A673 (cell line): ENCODE measurements at regions not wholly inside any gene's neighbourhood (a gene's known extent, or its start where the extent isn't known, plus 50 kb on each side); places are given as distances from the start of the nearest gene placed in this dataset.

Experiments
- BruUV-seq: library from RNA; stranded (reverse); fragments of 400-500 nt; replicated peaks from 2 replicates; lab custom pipeline; 2021; lab: Mats Ljungman, UMichigan
- CTCF ChIA-PET: fragments of 300-600 bp; sonication (Branson Sonifier 250); formaldehyde crosslinking; loops from one replicate; lab custom pipeline; 2022; ENCODE audit warnings: antibody characterized with exemption; lab: Charles Lee
- POLR2A ChIA-PET: fragments of 300-600 bp; sonication (Branson Sonifier 250); formaldehyde crosslinking; loops from one replicate; lab custom pipeline; 2022; ENCODE audit warnings: antibody characterized with exemption; ENCODE audit not compliant: low non-redundant PET; lab: Charles Lee
- DNase-seq: peaks from one replicate; pipeline ENCODE4 v3.0.0-alpha.2; 2015; ENCODE audit warnings: low spot score
- H3K27ac ChIP-seq: fragments of 200-600 bp; sonication (generic); 2 replicates; pipeline ENCODE4 v1.5.1; 2016; ENCODE audit warnings: mixed run types, low read depth, mild to moderate bottlenecking, mixed read lengths, antibody characterized with exemption, low read length; ENCODE audit not compliant: poor library complexity, severe bottlenecking
- H3K27me3 ChIP-seq: fragments of 200-600 bp; sonication (generic); replicated peaks from 2 replicates; pipeline ENCODE4 v1.6.1; 2017; ENCODE audit warnings: mixed run types, low read depth, mild to moderate bottlenecking, mixed read lengths, antibody characterized with exemption, low read length; ENCODE audit not compliant: insufficient read depth, poor library complexity
- H3K36me3 ChIP-seq: fragments of 200-600 bp; sonication (generic); 2 replicates; pipeline ENCODE4 v1.6.1; 2016; ENCODE audit warnings: mixed run types, mild to moderate bottlenecking, mixed read lengths, antibody characterized with exemption, low read length; ENCODE audit not compliant: insufficient read depth, poor library complexity, severe bottlenecking
- H3K4me1 ChIP-seq: fragments of 200-600 bp; sonication (generic); 2 replicates; pipeline ENCODE4 v1.6.1; 2017; ENCODE audit warnings: mixed run types, mild to moderate bottlenecking, mixed read lengths, antibody characterized with exemption, low read length; ENCODE audit not compliant: insufficient read depth, poor library complexity, severe bottlenecking
- H3K4me3 ChIP-seq: fragments of 200-600 bp; sonication (generic); 2 replicates; pipeline ENCODE4 v1.5.1; 2016; ENCODE audit warnings: low read depth, mixed run types, mild to moderate bottlenecking, mixed read lengths, low read length; ENCODE audit not compliant: poor library complexity, severe bottlenecking
- H3K9me3 ChIP-seq: fragments of 200-600 bp; sonication (generic); 2 replicates; pipeline ENCODE4 v1.6.1; 2016; ENCODE audit warnings: mixed run types, low read depth, mild to moderate bottlenecking, mixed read lengths, antibody characterized with exemption, low read length; ENCODE audit not compliant: poor library complexity, severe bottlenecking
- EZH2 ChIP-seq: fragments of 200-600 bp; sonication (generic); IDR thresholded peaks from 2 replicates; pipeline ENCODE4 v1.6.1; 2017; ENCODE audit warnings: borderline replicate concordance, low read depth, mild to moderate bottlenecking, mixed read lengths, antibody characterized with exemption, low read length; ENCODE audit not compliant: poor library complexity, severe bottlenecking
- intact Hi-C: fragments of 100-400 bp; cut with micrococcal nuclease; formaldehyde crosslinking; loops from one replicate; pipeline ENCODE4 v1.10.0; 2022; ENCODE audit not compliant: unreplicated experiment
- TF ChIP-seq, protein P1 (sequence below): fragments of 300-800, 200-600 bp; sonication (generic); conservative IDR thresholded peaks from 2 replicates; pipeline ENCODE4 v1.5.1; 2017; ENCODE audit warnings: low read depth, mild to moderate bottlenecking, antibody characterized with exemption, low read length, moderate library complexity, mixed read lengths

DNA sequence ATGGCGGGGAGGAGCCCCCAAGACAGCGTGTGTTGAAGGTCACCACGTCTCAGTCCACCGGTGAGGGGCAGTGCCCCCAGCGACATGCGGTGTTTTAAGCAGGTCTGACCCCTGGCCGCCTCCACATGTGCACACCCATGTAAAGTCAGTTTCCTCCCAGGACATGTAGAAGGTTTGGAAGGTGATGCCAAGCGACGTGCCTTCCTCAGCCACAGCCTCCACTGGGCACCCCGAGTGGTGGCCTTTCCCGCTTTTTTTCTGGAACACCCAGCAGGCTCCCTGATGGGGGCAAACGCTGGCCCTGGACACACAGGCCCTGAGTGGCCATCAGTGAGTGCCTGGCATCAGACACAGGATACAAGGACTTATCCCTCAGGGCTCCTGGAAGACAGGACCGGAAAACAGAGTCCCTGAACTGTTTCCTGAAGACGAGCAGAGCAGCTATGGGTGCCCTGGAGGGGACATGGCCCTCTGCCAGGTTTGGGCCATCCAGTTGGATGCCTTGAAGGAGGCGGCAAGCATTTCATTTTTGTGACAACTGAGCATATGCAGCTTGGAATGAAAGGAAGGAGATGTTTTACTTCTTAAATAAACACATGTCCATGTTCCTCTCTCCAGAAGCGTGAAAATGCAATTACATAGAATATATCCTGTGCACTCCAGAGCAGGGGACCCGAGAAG lies 275.8 kb upstream of the IRX2 start:
- Histone ChIP-seq H3K27ac (no peak overlapping the region), H3K4me3 (no peak overlapping the region), H3K9me3 (peaks cover 31% of the 10 kb centered on the region), H3K4me1 (no peaks in the 10 kb centered on the region), H3K27me3 (no peaks in the 10 kb centered on the region), H3K36me3 (no peaks in the 10 kb centered on the region)
- no peak for DNase-seq
- TF ChIP-seq, protein P1, sequence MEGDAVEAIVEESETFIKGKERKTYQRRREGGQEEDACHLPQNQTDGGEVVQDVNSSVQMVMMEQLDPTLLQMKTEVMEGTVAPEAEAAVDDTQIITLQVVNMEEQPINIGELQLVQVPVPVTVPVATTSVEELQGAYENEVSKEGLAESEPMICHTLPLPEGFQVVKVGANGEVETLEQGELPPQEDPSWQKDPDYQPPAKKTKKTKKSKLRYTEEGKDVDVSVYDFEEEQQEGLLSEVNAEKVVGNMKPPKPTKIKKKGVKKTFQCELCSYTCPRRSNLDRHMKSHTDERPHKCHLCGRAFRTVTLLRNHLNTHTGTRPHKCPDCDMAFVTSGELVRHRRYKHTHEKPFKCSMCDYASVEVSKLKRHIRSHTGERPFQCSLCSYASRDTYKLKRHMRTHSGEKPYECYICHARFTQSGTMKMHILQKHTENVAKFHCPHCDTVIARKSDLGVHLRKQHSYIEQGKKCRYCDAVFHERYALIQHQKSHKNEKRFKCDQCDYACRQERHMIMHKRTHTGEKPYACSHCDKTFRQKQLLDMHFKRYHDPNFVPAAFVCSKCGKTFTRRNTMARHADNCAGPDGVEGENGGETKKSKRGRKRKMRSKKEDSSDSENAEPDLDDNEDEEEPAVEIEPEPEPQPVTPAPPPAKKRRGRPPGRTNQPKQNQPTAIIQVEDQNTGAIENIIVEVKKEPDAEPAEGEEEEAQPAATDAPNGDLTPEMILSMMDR = no peak
- TF ChIP-seq EZH2 = no peak
- BruUV-seq = no TSS peak
- CTCF ChIA-PET = no interaction called here
- POLR2A ChIA-PET = no interaction called here
- intact Hi-C loops = no loop called here

DNA sequence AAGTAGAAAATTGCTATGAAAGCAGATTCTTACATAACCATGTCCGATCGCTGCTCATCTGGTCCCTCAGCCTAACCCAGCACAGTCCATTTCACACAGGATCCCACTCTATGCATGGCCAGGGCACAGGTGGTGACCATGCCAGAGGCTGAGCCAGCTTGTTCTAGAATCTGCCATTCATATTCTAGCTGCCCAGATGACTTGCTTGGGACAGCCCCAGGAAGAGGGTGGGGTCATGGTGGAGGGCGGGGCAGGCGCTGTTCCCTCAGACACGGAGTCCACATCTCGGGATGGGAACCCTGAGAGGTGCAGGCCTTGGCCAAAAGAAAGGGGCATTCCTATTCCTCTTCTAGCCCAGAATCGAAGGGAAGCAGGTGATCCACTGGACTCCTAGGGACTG lies 275.2 kb upstream of the IRX2 start:
- no peak for TF ChIP-seq EZH2
- TF ChIP-seq, protein P1 = no peak
- intact Hi-C loops = no loop called here
- CTCF ChIA-PET = no interaction called here
- BruUV-seq = no TSS peak
- Histone ChIP-seq H3K4me3 (no peak overlapping the region), H3K4me1 (no peaks in the 10 kb centered on the region), H3K9me3 (peaks cover 31% of the 10 kb centered on the region), H3K36me3 (no peaks in the 10 kb centered on the region), H3K27ac (no peak overlapping the region), H3K27me3 (no peaks in the 10 kb centered on the region)
- POLR2A ChIA-PET = no interaction called here
- DNase-seq = no peak

DNA sequence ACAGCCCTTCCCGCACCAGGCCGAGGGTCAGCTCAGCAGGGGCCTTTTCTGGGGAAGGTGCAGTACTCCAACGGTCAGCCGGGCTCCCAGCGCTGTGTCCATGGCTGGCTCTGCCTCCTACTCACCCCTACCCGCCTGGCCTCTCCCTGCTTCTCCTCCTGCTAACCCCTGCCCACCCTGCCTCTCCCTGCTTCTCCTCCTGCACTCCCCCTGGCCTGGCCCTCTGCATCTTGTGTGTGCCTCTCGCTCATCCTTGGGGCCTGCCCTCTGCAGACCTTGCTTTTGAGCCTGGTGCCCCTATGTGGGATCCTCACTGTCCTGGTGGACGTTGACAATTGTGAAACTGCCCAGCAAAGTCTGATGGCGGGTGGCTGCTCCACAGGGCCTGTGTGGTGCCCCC lies 274.6 kb upstream of the IRX2 start:
- Histone ChIP-seq H3K4me3 (no peak overlapping the region), H3K27me3 (no peaks in the 10 kb centered on the region), H3K36me3 (no peaks in the 10 kb centered on the region), H3K27ac (no peak overlapping the region), H3K9me3 (peaks cover 31% of the 10 kb centered on the region), H3K4me1 (no peaks in the 10 kb centered on the region)
- CTCF ChIA-PET = no interaction called here
- no peak for DNase-seq
- intact Hi-C loops = no loop called here
- BruUV-seq = no TSS peak
- POLR2A ChIA-PET = no interaction called here
- no peak for TF ChIP-seq EZH2
- TF ChIP-seq, protein P1 = no peak
